GM11168 (cell line): ENCODE measurements at regions not wholly inside any gene's neighbourhood (a gene's known extent, or its start where the extent isn't known, plus 50 kb on each side); places are given as distances from the start of the nearest gene placed in this dataset.

ENCODE experiments used
- in situ Hi-C: fragments of 300-500 bp; cut with MboI; formaldehyde crosslinking; loops from one replicate; pipeline ENCODE4 v1.12.0; 2022; ENCODE audit warnings: low sequenced_read_pairs; ENCODE audit not compliant: unreplicated experiment

DNA sequence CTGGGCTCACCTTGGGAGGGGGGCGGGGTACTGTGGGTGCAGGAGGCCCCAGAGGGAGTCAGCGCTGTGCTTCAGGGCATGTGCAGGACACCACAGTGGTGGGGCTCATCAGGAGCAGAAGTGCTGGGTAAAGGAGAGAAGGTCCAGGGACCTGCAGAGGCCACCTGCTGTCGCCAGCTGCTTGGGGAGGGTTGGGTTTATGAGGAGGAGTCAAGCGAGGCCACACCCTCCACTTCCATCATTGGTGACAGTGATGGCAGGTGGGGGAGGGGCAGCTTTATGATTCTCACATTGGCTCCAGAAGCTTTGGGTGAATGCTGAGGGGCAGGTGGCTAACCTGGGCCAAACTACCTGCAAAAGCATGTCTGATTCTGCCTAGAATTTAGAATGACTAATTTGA lies 392.6 kb downstream of the HRH4 start:
- in situ Hi-C loops, result no loop called here

DNA sequence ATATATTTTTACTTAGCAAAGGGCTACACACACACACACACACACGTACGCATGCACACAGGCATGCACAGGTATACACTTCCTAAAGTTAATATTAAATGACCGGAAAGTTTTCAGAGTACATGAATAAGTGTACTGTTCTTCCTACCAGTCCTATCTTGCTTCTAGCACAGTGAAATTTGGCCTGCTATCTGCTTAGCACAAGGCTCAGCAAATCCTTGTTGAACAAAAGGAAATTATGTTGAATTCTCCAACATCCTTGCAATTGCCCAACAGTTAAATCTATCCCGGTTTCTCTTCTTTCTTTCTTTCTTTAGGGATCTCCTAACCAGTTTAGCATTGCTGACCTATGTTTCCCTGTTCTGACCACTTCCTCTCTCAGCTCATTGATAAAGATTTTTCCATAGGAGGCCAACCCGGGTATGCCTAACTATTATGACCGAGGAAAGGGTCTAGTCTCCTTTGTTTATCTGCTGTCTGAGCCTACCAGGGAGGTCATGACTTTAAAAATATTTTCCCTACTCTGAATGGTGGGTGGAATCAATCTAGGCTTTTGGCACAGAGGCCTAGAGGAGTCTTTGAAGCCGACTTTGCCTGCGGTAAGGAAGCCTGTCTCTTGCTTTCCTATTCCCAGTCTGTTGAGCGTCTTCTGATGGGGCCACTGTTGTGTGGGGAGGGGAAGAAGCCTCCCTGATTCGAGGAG lies 400.7 kb downstream of the HRH4 start:
- in situ Hi-C loops, result no loop called here

DNA sequence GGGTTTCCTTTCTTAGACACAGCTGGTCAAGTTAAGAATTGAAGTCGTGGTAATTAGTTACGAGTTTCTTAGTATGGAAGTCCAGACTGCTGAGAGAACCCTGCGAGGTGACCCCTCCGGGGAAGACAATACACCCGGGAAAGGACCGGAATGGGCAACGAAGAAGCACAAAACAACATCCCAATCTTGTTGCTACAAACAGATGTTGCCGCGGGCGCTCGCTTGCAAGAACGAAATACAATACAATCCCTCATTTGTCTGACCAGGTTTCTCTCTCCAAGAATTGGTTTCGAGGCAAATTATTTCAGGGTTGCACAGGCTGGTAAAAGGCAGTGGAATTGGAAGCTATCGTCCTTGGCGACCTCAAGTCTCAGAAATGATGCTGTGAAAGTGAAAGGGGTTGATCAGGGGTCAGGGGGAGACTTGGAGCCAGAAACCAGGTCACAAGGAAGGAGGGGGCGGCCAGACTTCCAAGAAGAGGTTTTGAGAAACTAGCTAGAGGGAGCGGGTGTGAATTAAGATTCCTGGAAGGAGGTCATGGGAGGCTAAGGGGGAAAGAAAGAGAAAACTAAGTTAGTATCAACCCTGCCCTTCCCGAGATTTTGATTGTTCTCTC lies 401.9 kb downstream of the HRH4 start:
- in situ Hi-C loops, result no loop called here

DNA sequence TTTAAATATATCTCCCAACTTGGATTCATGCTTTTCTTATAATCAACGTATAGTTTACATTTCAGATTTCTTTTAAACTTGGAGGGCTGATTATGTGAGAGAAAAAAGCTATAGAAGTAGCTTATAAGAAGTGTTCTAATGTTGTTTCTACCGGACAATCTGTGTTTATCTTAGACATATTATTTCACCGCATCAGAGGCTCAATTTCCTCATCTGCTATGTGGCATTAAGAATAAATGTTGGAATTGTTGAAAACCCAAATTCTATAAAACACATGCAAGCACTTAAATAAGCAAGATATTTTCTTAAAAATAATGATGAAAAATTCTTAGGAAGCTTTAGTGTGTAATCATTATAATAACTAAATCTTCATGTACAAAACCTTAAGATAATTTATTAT lies 407.9 kb downstream of the HRH4 start:
- in situ Hi-C loops, result no loop called here

DNA sequence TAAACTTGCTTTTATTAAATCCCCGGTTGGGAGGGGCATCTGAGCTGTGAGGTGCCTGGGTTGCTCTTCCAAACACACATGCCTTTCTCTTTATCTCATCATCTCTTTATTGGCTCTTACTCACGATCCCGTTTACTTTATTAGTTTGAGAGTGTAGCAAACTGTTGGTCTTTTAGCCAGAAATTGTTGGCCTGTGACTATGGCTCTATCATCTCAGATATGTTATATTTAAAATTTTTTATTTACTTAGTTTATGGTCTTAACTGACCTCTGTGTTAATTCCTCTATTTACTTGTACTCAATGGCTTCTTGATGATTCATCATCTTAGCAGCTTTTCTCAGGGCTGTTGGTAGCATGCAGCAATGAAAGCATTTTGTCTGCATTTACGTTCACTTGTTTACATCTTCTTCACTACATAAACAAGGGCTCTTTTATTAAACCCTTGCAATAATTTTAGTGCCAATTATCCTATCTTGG lies 408.4 kb downstream of the HRH4 start:
- in situ Hi-C loops, result no loop called here

DNA sequence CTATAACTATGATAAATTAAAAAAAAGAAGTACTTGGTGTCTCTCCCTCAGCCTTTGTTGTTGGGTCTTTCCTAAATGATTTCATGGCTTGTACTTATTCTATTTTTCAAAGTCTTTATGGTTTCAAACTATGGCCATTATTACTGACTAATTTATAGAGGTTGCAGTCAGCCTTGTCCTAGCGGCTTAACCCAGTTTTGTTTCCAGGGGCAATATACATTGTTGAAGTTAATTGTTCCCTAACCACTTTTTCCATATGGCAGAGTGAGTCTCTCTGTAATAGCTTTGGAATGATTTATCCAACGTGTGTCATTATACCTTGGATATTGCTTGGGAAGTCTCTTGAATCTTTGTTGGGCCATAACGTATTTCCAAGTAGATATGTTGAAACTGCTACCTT lies 408.8 kb downstream of the HRH4 start:
- in situ Hi-C loops, result no loop called here

DNA sequence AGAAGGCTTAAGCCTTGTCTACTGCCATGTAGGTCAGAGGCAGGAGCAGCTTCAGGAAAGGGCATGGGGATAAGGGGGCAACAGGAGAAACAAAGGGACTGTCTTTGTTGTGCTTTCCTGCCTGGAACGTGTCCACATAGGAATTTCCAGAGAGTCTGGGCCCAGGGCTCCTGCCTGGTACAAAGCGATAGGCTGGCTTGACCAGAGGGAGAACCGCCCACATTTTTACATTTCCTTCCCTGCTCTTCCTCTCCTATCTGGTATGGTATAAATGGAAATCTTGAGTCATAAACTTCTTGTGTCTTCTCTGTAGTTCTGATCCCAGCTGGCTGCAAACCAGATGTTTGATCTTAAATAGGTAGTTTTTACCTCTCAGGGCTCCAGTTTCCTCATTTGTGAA lies 414.8 kb downstream of the HRH4 start:
- in situ Hi-C loops, result loop anchor here (25.0 kb wide), 1 partner anchor 362 kb away; no protein-coding TSS in a partner anchor

DNA sequence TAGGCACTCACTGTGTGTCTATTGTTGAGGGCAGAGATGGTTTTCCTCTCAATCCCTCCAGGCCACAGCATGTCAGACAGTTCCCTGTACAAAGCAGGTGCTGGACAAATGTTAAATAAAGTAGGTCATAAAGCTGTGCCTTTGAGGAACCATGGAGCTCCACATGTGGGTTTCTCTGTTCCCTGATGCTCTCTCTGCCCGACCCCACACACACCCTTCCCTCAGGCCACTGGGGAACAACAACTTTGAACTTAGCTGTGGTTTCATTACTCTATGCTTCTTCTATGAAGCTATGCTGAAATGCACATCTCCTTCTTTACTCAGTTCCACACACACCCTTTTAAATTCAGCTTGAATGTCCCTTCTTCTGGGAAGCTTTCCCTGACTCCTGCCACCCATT lies 415.3 kb downstream of the HRH4 start:
- in situ Hi-C loops, result loop anchor here (25.0 kb wide), 1 partner anchor 362 kb away; no protein-coding TSS in a partner anchor

DNA sequence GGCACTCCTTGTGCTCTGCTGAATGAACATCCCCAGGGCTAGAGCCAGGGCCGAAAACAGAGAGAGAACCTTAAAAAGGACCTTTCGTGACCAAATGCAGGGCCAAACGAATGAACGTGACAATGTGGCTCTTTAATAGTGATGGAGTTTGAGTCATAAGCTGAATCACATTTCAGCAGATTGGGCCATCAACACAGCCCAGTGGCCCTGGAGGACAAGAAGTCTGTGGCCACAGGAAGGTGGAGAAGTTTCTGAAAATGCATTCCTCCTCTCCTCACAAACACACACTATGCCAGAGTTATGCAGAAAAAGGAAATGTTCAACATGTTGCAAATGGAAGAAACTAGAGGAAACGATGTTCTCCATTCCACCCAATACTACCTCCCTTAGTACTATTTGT lies 415.8 kb downstream of the HRH4 start:
- in situ Hi-C loops, result loop anchor here (25.0 kb wide), 1 partner anchor 361 kb away; no protein-coding TSS in a partner anchor

DNA sequence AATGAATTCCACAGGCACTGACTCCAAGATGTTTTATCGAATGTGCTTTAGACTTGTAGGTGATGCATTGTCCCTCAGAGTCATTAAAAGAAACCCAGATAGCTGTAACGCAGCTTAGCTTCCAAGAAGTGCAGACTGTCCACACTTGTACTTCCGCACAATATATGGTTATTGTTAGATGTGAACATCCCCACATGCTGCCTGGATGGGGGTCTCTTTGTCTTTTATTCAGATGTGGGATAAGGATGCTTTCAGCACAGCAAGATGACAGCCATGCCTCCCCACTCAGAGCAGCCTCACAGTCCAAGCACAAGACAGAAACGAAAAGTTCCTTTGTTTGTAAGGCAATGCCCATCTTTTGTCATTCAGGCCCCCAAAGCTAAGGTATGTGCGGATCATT lies 416.6 kb downstream of the HRH4 start:
- in situ Hi-C loops, result loop anchor here (25.0 kb wide), 1 partner anchor 360 kb away; no protein-coding TSS in a partner anchor

DNA sequence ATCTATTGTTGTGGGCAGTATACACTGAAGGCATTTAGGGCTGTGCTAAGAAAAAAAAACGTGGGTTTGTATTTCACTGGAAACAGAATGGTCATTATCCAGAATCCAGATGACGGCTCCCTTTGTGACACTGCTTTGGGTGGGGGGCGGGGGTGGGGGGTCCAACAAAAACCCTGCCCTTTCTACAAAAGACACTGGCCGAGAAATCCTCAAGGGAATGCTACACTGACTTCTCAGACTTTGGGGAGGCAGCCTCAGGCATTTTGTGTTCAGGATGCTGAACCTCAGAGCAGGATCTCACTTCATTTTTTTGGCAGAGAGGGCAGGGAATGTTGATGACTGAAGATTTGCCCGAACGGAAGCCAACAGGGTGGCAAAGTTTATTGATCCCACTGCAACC lies 417.1 kb downstream of the HRH4 start:
- in situ Hi-C loops, result loop anchor here (25.0 kb wide), 1 partner anchor 360 kb away; no protein-coding TSS in a partner anchor

DNA sequence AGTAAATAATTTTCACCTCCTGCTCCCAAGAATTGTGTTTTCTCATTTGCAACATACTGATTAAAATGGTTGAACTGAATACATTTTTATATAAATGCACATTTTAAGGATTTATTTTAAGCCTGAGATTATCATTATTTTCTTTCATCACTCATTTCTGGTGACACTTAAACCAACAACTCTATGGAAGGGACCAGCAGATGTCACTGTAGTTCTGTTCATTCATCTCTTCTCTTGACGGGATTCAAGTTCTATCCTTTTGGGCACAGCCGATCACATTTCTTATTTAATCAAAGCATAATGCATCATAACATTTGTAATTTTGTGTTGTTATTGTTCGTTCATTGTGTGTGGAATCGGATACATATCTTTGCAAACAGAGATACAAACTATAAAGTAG lies 417.9 kb downstream of the HRH4 start:
- in situ Hi-C loops, result loop anchor here (25.0 kb wide), 1 partner anchor 359 kb away; no protein-coding TSS in a partner anchor

DNA sequence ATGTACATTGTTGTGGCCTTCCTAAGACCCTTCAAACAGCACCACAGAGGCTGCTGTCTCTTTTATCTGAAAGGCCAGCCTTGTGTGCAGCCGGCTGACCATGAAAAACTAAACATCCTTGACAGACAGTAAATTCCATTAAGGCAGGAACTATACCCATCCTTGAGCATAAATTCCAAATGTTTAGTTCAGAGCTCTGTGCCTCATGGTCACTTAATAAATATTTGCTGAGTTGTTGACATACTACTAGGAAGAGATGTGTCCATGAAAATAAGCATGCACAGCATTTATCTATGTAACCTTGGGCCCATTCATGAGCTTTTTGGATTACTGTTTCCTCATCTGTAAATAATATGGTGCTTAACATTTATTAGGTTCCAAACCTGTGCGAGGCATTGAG lies 424.8 kb downstream of the HRH4 start:
- in situ Hi-C loops, result loop anchor here (25.0 kb wide), 1 partner anchor 352 kb away; no protein-coding TSS in a partner anchor

DNA sequence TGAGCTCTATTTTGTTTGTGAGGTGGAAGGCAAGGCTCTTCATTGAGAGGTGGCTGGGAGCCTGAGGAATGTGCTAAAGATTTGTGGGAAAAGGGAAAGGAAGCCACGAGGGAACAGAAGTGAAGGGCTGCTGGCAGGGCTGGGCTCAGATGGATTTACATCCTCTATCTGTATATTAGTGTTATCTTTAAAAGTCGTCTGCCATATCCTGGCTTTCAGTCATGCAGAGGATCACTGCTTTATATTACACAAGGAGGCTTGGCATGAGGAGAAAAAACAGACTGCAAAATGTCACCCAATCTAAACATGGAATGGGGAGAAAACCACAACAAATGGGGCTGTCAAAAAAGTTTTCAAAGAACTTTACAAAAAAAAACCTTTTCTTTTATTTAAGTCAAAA lies 434.4 kb downstream of the HRH4 start:
- in situ Hi-C loops, result loop anchor here (25.0 kb wide), 1 partner anchor 342 kb away; no protein-coding TSS in a partner anchor

DNA sequence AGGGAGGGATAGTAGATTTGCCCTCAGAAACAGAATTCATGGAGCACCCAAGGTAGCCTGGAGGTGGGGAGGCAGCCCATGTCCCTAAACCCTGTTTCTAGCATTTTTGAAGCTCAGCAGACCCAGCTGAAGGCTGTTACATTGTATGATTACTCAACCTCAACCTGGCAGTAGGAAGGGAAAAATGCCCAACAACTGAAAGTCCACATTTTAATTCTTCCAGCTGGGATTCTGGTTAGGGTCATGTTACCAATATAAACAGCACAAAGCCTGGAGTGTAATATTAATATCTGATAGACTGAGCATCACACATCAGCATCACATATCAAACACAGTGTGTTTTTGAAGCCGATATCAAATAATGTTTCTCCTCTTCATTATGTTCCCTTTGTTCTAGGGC lies 437.0 kb downstream of the HRH4 start:
- in situ Hi-C loops, result loop anchor here (25.0 kb wide), 1 partner anchor 340 kb away; no protein-coding TSS in a partner anchor

DNA sequence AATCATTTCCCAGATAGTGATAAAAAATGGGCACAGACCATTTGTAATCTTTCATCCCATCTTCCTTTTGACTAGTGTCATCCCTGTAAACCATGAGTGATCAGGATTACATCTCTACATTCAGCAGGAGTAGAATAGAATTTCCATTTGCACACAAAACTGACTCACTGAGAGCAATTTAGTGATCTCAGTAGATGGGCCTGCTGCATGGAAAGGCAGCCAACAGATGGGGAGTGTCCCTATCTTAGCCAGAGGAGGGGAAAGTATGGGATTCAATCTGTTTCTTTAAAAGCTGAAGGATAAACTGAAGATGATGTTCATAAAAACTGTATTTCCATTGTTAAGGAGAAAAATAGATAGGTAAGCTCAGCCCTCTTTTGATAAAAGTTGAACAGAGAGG lies 441.7 kb downstream of the ZNF521 start:
- in situ Hi-C loops, result no loop called here

DNA sequence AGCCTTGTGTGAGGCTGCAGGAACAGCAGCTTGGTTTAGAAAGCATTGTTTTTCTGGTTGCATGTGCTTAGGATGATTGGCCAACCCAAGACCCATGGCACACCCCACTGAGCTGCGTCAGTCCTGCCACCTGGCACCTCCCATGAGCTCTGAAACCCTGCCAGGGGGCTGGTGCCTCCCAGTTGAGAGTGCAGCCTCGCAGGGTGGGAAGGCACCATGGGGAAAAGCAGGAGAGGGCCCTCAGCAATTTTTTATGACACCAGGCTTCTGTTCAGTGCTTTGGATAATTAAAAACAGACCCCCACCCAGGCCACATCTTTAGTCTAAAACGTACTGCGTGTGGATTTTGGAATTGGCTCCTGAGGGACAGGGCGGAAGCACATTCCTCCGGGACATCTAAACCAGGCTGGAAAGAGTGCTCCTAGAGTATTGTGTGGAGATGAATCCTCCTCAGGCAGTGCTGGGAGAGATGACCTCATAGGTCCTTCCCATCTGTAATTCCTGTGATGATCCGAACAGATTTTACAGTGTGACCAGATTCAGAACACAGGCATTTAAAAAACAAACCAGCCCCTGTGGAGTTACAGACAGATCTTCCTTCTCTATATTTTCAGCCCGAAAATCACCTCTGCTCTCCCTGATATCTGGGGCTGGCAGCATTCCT lies 438.3 kb downstream of the ZNF521 start:
- in situ Hi-C loops, result no loop called here

DNA sequence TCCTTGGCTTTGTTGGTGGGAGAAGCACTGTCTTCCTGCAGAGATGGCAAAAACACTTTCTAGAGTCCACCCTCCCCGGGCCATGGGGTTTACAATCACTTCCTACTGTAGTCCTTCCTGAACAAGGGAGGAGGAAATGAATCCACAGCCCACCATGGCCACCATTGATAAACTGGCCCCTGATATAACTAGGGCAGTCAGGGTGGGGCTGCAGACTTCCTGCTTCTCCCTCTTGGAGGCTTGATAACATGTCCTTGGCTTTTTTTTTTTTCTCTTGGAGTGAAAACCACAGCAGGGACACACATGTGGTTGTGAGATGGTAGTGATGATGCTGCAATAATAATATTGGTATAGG lies 437.8 kb downstream of the ZNF521 start:
- in situ Hi-C loops, result no loop called here

DNA sequence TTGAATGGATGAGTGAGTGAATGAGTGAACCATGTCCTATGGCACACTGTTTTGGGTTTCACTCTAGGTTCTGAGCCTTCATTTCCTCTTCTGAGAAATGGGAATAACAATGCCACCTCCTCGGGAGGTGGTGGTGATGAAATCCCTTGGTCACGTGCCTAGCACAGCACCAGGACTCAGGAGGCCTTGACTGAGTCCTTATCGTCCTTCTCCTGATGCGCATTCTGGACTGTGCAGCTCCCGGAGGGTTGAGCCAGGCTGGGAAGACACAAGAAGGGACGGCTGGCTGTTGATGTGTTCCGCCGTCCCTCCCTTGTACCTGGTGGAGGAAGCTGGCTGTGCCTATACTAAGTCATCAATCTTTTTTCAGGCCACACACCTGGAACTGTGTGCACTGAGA lies 437.3 kb downstream of the ZNF521 start:
- in situ Hi-C loops, result no loop called here

DNA sequence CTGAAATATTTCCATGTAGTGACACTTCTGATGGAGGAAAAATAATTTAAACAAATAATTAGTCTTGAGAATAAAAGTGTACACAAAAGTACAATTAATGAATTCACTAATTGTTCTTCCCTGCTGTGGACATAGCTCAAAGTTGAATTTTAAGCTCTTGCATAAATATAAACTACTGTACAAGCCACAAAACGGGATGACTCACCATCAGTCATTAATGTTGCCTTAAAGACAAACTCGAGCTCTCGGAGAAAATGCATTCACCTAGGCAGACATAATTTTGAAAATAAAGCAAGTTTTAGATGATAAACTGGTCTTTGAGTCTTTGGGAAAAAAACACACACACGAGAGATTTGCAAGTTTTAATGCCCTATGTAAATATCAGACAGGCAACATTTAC lies 436.4 kb downstream of the ZNF521 start:
- in situ Hi-C loops, result no loop called here

DNA sequence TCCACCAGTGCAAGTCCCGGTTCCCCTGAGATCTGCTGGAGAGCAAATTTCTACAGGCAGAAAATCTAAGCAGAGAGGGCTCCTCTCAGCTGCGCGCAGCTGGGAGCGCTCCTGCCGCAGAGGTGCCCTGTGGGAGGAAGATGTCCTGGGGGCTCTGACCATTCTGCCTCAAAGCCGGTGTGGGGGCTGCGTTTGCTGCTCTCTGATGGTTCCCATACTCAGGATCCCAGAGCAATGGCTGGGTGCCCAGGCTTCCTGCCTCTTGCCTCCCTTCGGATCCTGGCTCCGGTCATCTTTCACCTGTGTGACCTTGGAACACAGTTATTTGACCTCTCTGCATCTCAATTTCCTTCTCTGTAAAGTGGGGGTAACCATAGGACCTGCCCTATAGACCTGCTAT lies 434.2 kb downstream of the ZNF521 start:
- in situ Hi-C loops, result no loop called here
